ENCODE measurements at regions not wholly inside any gene's neighbourhood (a gene's known extent, or its start where the extent isn't known, plus 50 kb on each side); places are given as distances from the start of the nearest gene placed in this dataset.
"Not testable (repeated sequence)": the region's sequence is repeated elsewhere in the genome, so short reads cannot be mapped to it uniquely, and the experiment has no call there.

DNA sequence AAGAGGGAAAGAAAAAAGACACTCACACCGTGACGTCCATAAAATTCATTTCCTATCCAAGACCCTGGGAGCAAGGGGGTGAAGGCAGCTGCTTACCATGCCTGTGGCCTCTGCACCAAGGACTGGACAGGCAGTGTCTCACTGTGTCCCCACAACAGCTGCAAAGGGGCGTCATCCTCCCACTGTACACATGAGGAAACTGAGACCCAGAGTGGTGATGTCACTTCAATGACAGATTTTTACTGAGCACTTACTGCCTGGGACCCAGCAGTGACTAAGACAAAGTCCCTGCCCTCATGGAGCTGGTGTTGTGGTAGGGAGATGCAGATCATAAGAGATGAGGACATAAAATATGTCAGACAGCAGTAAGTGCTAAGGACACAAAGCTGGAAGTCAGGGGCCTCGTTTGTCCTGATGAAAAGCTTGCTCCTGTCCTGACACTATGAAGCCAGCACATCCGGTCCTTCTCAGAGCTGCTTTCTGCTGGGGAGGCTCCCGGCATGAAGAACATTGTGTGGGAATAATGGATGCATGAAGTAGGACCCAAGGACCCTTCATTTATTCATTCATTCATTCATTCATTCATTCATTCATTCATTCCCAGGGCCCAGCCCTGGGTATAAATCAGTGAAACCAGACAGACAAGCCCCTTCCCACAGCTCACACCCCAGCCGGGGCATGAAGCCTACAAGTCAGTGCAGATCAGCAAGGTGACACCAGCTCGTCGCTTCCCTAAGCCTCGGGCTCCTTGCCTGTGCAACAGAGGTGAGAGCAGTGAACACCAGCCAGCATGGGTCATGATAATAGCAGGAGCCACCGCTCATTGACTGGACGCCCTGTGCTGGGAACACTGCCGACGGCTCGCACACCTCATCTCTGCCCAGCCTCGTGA lies 473.7 kb downstream of the MATN1 start:
- no peak for DNase-seq (ENCODE audit: low read depth)

DNA sequence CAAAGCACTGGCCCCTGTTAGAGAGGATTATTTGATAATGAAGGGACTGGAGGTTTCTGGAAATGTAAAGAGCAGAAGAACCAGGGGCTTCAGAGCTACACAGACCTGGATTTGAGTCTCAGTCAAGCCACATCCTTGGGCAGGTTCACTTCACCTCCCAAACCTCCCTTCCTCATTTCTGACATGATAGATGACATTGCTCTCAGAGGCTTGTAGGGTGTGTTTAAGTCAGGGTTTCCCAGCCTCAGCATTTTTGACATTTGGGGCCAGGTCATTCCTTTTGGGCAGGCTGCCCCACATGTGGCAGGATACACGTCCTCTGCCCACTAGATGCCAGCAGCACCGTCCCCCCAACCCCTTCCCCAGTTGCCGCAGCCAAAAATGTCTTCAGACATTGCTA lies 474.6 kb downstream of the MATN1 start:
- no peak for DNase-seq (ENCODE audit: low read depth)

DNA sequence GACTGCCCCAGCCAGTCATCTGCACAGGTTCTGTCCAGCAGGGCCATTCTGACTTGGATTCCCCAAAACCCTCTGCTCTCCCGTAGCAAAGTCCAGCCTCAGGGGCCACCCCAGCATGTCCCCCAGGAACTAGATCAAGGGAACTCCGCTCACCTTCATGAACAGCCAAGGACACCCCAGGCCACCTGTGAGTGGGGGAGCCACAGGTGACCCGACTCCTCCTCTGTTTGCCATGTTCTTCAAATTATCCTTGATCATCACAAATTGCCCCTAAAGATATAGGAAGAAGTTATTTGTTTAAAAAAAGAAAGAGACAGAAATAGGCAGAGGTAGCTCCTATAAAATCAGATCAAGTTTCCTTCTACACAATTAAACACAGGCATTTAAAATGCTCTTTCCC lies 475.0 kb downstream of the MATN1 start:
- DNase-seq (ENCODE audit: low read depth), result no peak

DNA sequence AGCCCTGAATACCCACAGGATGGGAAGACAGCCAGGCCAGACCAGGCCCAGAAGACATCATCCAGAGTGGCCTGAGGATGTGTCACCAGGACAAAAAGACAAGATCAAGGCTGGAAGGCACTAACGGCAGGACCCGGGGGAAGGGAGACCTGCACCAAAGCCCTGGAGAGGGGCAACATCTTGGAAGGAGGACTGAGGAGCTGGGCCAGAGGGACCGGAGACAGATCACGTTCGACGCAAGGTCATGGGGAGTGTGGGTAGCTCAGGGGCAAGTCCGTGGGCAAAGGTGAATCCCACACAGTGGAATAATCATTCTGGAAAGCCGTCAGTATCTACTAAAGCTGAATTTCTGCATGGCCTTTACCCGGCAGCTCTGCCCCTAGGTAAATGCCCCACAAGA lies 478.6 kb downstream of the MATN1 start:
- no peak for DNase-seq (ENCODE audit: low read depth)

DNA sequence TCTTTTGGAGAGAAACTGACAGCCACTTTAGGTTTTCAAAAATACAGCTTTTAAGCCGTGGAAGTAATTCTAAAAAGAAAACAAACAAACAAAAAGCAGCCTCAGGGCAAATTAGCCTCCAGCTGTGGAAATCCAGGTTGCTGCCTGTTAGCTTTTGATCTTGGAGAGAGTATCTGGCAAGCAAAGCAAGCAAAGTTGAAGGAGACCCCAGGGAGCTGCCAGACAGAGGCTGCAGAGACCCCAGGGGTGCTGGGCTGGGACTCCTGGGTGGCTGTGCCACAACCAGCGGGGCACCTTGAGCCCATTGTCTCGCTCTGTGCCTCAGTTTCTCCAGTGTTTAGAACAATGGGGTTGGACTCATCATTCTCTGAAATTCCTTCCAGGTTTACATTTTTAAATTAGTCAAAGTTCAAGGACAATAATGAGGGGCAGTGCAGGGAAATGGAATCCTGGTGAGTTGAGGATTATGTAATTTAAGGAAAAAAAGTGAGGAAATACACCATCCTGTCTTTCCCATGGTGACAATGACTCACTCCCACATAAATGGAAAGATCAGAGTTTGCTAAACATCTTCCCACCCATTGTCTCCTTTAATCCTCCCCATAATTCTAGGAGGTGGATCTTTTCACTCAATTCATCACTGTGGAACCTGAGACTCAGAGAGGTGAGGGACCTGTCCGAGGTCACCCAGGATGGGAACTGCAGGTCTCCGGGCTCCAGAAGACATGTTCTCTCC lies 480.5 kb downstream of the MATN1 start:
- no peak for DNase-seq (ENCODE audit: low read depth)

DNA sequence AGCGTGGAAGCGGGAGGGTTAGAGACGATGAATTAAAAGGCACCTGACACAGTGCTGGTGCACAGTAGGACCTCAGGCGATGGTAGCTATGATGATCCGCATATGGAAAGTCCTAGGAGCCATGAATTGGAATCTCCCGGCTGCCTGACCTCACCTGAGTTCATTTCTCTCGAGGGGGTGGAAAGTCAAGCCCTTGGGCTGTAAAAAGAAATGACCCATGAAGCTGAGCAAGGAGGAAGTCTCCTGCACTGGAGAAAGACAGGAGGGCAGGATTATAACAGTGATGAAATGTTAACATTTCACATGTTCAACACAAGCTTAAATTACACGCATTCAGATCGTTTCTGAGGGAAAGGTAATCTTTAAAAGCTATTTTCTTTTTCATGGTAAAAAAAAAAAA lies 481.2 kb downstream of the MATN1 start:
- no peak for DNase-seq (ENCODE audit: low read depth)

DNA sequence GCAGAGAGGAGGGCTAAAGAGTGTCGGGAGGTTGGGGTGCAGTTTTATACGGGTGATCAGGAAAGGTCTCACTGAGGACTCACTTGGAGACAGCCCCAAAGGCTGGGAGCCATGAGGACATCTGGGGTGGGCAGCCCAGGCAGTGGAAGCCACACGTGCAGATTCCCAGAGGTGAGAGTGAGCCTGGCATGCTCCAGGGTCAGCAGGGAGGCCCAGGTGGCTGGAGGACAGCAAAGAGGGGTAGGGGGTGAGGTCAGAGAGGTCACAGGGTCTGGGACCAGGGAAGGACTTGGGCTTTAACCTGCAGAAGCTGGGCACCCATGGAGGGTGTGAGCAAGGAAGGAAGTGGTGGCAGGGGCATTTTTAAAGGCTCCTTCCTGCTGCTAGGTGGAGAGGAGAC lies 481.7 kb downstream of the MATN1 start:
- DNase-seq (ENCODE audit: low read depth), result no peak

DNA sequence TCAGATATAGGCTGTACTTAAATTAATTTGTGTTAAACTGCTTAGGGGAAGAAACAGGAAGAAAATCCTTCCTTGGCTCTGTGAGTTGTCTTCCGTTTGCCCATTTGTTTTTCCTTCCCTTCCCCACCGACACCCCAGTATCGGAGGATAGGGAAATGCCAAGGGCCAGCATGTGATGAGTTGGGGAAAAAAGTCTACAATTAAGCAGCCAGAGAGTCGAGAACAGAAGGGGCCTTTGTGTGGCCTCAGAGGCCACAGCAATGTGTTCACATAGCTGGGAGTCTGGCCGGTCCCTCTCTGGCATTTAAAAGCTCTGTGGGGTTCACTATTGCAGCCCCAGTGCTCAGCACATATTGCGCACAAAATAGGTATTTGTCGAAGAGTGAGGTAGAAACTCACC lies 489.3 kb downstream of the MATN1 start:
- DNase-seq (ENCODE audit: low read depth), result no peak

DNA sequence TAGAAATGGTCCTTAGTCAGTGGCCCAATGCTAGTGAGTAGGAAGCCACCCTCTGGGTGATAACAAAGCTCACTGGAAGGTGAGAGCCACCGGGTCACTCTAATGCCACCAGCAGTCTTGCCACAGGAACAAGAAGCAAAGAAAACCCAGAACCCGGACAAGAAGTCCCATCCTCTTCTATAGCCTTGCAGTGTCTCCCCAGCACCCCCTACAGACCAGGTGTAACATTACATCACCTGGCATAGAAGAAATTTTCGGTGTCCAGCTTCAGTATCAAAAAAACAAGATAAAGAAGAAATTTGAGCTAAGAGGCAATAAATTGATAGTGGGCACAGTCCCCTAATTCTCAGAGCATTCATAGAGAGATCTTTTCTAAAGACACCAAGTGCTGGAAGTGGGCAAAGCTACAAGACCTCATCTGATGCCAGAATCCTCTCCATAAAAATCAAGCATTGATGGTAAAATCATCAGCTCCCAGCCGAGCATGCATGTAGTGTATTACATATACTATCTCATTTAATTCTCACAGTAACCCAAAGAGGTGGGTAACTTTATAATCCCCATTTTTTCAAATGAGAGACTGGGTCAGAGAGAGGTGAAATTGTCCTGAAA lies 491.0 kb downstream of the MATN1 start:
- DNase-seq (ENCODE audit: low read depth), result no peak

DNA sequence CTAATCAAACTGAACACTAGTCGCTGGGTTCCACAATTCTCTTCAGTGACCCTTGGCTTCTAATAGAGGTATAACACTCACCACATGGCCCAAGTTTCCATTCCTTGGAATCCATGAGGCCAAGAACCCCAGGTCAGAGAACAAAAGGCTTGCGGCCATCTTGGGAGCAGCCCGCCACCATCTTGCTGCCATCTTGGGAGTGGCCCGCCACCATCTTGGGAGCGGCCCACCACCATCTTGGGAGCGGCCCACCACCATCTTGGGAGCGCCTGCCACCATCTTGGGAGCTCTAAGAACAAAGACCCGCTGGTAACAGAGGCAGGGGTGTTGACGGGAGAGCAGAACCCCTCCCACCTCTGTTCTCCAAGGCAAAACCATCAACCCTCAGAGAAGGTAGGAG lies 493.4 kb downstream of the MATN1 start:
- no peak for DNase-seq (ENCODE audit: low read depth)

DNA sequence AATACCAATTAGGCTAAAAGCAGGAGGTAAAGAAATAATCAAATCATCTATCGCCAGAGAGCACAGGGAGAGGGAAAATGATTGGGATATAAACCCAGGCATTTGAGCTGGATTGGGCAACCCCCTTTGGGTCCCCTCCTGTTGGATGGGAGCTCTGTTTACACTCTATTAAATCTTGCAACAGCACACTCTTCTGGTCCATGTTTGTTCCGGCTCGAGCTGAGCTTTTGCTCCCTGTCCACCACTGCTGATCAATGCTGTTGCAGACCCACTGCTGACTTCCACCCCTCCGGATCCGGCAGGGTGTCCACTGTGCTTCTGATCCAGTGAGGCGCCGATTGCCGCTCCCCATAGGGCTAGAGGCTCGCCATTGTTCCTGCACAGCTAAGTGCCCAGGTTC lies 493.8 kb downstream of the MATN1 start:
- DNase-seq (ENCODE audit: low read depth), result no peak

DNA sequence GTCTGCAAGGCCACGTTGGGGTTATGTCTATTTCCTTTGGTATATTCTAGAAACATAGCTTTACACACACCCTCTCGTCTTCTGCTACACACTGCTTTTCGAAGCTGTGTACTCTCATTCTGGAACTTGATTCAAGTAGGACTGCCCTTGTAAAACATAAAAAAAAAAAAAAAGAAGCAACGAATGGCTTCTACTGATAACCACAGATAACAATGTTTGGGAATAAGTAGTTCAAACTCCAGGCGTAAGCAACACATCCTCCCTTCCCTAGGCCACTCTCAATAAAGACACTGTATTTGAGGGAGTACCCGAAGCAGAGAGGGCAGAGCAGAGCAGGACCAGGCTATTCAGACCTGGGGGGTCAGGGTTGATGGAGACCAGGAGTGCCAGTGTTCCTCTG lies 496.7 kb downstream of the MATN1 start:
- no peak for DNase-seq (ENCODE audit: low read depth)

DNA sequence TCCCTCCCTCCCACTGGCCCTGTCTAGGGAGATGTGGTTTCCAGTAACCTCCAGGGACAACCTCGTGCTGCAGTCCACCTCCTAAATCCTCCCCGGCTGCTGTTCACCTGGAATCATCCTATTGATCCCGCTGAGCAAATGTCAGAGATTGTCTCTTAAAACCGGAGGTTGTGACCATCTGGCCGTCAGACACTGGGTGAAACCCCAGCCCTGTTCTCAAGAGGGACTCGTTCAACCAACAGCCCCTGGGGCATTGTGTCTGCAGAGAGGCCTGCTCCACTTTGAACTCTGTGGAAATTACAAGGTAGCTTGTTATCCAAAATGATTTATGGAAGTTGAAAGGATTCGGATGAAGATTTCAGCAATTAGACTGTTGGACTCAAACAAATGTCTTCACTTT lies 498.0 kb downstream of the MATN1 start:
- DNase-seq (ENCODE audit: low read depth), result no peak

DNA sequence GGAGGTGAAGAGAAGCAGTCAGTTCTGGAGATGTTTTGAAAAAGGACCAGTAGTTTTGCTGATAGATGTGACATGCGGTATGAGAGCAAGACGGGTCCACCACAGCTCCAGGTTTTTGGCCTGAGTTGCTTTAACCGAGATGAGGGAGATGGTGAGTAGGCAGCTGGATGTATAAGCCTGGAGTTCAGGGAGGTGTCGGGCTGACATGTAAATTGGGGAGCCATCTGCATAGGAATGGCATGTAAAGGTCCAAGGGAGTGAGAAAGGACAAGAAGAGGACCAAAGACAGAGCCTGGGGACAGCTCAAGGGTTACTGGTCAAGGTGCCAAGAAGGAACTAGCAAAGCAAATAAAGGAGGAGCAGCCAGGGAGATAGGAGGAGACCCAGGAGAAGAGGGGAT lies 503.7 kb downstream of the MATN1 start:
- no peak for DNase-seq (ENCODE audit: low read depth)

DNA sequence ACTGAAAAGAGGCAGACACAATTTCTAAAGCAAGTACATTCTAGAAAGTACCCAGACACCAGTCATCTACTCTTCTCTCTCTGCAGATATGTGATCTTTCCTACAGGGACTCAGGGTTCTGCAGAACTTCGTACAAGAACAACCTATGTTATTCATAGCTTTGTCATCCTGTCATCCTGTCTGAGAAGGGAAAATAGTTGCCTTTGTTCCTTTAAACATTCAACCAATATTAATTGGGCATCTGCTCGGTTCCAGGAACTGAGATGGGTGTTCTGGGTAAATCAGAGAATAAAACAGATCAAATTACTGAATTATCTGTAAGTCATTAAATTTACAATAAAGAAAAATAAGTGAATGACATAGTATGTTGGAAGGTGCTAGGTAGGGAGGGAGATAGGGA lies 504.9 kb downstream of the MATN1 start:
- DNase-seq (ENCODE audit: low read depth), result no peak

DNA sequence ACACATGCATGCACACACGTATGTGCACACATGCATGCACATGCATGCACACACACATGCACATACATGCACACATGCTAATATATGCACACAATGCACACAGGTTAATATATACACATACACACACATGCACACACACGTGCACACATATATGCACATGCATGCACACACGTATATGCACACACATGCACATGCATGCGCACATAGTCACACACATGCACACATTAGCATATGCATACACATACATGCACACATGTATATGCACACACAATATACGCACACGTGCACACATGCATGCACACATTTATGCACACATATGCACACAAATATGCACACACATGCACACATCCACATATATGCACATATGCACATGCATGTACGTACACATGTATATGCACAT lies 506.8 kb downstream of the MATN1 start:
- DNase-seq (ENCODE audit: low read depth), result no peak

DNA sequence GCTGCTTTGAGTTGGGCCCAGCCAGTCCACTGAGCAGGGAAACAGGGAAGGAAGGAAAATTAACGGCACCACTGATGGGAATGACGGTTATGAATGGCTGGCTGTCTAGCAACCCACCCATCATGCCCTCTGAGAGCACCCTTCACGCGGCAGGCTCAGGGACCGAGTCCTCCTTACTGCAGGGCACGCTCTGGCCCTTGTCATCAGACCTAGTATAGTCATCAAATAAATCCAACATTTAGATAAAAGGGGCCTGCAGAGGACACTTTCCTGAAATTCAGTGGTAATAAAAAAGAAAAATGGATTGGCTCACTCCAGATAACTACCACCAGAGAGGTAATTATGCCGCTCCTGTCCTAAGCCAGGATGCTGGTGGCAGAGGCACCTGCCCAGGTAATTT lies 509.4 kb downstream of the MATN1 start:
- DNase-seq (ENCODE audit: low read depth), result no peak

DNA sequence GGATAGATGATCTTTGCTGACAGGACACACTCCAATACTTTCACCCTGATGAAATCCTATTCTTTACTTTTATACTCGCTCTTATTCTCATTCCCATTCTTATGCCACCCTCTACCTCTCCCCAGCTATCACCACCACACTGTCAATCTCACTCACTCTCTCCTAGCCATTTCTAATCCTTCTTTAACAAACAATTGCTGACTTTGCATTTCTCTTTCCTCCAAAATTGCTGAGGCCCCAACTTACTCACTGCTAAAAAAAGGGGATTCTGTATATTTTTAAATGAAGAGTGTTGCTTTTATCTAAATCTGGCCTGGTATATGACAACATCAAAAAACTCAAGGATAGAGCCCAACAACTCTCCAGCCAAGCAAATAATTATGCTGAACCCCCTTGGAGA lies 515.4 kb downstream of the MATN1 start:
- DNase-seq (ENCODE audit: low read depth), result not testable (repeated sequence)

DNA sequence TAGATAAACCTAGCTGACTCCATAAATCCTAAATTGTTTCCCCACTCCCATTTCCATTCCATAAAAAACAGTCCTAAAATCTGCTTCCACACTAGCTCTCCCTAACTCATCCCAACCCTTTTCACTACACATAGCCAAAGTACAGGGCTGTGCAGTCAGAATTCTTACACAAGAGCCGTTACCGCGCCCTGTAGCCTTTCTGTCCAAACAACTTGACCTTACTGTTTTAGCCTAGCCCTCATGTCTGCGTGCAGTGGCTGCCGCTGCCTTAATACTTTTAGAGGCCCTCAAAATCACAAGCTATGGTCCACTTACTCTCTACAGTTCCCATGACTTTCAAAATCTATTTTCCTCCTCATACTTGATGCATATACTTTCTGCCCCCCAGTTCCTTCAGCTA lies 516.8 kb downstream of the MATN1 start:
- not testable (repeated sequence) for DNase-seq (ENCODE audit: low read depth)

DNA sequence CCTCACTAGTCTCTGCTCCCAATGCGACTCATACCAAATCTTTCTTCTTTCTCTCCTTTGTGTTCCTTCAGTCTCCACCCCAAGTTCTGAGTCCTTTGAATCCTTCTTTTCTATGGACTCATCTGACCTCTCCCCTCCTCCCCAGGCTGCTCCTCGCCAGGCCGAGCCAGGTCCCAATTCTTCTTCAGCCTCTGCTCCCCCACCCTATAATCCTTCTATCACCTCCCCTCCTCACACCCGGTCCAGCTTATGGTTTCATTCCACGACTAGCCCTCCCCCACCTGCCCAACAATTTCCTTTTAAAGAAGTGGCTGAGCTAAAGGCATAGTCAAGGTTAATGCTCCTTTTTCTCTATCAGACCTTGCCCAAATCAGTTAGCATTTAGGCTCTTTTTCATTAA lies 518.5 kb downstream of the MATN1 start:
- not testable (repeated sequence) for DNase-seq (ENCODE audit: low read depth)

DNA sequence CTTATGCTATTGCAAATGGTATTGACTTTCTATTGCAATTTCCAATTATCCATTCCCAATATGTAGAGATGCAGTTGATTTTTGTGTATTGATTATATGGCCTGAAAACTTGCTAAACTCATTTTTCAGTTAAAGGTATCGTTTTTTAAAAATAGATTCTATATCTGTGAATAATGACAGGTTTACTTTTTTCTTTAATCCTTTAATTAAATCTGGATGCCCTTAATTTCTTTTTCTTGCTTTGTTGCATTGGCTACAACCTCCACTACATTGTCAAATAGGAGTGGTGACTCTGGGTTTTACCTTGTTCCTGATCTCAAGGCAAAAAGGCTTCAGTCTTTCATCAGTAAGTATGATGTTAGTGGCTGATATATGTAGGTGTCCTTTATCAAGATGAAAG lies 522.4 kb downstream of the MATN1 start:
- DNase-seq (ENCODE audit: low read depth), result no peak

DNA sequence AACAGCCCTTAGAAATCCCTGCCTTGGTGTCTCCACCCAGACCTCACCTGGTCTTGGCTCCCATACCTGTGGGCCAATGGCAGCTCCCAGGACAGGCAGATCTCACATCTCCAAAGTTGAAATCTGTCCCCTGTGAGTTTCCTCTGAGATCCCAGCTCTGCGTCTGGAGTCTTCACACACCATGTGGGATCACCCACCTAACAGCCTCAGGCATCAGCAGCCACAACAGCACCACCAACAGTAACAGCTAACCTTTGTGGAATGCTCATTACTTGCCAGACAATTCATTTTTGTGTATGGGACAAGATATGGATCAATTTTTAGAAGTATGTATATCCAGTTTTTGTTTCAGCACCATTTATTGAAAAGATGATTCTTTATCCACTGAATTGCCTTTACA lies 523.2 kb downstream of the MATN1 start:
- DNase-seq (ENCODE audit: low read depth), result no peak

DNA sequence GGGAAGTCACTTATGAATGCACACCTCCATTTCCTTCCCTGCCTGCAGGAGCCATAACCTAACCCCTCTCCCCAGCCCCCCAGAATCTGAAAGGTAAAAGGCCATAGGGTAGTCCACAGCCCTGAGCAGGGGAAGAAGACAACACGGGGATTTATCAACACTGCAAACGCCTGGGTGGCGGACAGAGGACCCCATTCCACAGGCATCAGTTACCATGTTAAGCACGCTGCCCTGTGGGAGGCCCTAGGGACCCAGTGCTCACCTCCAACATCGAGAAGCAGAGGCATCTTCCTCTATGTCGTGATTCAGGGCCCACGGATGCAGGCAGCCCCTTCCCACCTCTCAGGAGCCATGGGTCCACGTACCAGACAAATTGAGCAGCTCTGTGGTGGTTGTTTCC lies 523.8 kb downstream of the MATN1 start:
- no peak for DNase-seq (ENCODE audit: low read depth)
